Kidney (tissue), 13 donors: ENCODE measurements at regions not wholly inside any gene's neighbourhood (a gene's known extent, or its start where the extent isn't known, plus 50 kb on each side); places are given as distances from the start of the nearest gene placed in this dataset.

Experiments
- DNase-seq, 5 donors: peaks; one replicate each; pipeline ENCODE4 v3.0.0-alpha.2; 2013 to 2020
- FAIRE-seq: peaks from 2 replicates; lab custom pipeline; 2012; peaks lifted over from hg19 to GRCh38; lab: Jason Lieb, UNC
- H3K27ac ChIP-seq, 2 donors: one replicate each; pipeline ENCODE4 v1.7.0; 2013; ENCODE audit warnings: low read depth in 2 of 2, low read length in 2 of 2, inconsistent platforms in 1 of 2
- H3K27me3 ChIP-seq: one replicate; pipeline ENCODE4 v1.7.1; 2013; ENCODE audit warnings: low read length, inconsistent platforms; ENCODE audit not compliant: control insufficient read depth, insufficient read depth
- H3K36me3 ChIP-seq, 3 donors: one replicate each; pipeline versions ENCODE4 v1.7.0 to v1.7.1; 2013; ENCODE audit warnings: low read length in 3 of 3, control low read depth in 1 of 3, inconsistent platforms in 1 of 3; ENCODE audit not compliant: insufficient read depth in 3 of 3, control insufficient read depth in 2 of 3
- H3K4me1 ChIP-seq, 3 donors: one replicate each; pipeline versions ENCODE4 v1.7.0 to v1.7.1; 2013; ENCODE audit warnings: low read length in 3 of 3, inconsistent platforms in 1 of 3, low read depth in 1 of 3; ENCODE audit not compliant: control insufficient read depth in 2 of 3, insufficient read depth in 2 of 3
- H3K4me3 ChIP-seq, 3 donors: one replicate each; pipeline versions ENCODE4 v1.7.0 to v1.8.1; 2013; ENCODE audit warnings: low read length in 3 of 3, control low read depth in 1 of 3, inconsistent platforms in 1 of 3
- H3K9ac ChIP-seq, 3 donors: one replicate each; pipeline versions ENCODE4 v1.7.0 to v1.7.1; 2013; ENCODE audit warnings: low read length in 3 of 3, control low read depth in 1 of 3, inconsistent platforms in 1 of 3
- H3K9me3 ChIP-seq, 3 donors: one replicate each; pipeline versions ENCODE4 v1.7.0 to v1.7.1; 2013; ENCODE audit warnings: low read length in 3 of 3, control low read depth in 1 of 3, inconsistent platforms in 1 of 3; ENCODE audit not compliant: control insufficient read depth in 2 of 3, insufficient read depth in 1 of 3
- intact Hi-C: fragments of 100-400 bp; cut with DNase I; formaldehyde crosslinking; loops from one replicate; pipeline ENCODE4 v1.11.1; 2022
- TF ChIP-seq, protein P1 (sequence below): IDR thresholded peaks from 3 replicates; pipeline ENCODE4 v1.5.1; 2012; ENCODE audit warnings: mild to moderate bottlenecking, moderate library complexity, borderline replicate concordance; ENCODE audit not compliant: insufficient read depth; ENCODE audit errors: extremely low read depth
- donor health status: control.
- donor health status: control.
- donor health status: control.
- donor health status: control.
- donor health status: control.
- donor health status: DM: yes; HTN: yes; CAD: no.
- donor health status: Normal renal cell carcinoma (clear cell type).

DNA sequence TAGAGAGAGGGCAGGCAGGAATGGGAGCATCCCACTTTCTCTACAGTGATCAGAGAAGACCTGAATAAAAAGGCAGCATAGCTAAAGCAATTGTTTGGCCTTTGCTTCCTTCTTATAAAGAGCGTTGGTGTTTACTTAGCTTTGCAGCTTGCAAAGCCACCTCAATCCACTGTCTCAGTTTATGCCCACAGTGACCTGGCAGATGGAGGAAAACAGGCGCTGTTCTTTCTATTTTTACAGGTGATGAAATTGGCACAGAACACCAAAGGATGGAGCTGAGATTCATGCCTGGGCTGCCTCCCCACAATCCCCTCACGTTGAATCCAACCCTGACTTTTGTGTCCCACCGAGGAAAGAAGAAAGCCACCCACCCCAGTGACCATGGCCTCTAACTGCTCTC lies 130.5 kb downstream of the TTLL2 start:
- H3K4me3 ChIP-seq = no peak overlapping the region
- intact Hi-C loops = no loop called here
- FAIRE-seq = no peak

DNA sequence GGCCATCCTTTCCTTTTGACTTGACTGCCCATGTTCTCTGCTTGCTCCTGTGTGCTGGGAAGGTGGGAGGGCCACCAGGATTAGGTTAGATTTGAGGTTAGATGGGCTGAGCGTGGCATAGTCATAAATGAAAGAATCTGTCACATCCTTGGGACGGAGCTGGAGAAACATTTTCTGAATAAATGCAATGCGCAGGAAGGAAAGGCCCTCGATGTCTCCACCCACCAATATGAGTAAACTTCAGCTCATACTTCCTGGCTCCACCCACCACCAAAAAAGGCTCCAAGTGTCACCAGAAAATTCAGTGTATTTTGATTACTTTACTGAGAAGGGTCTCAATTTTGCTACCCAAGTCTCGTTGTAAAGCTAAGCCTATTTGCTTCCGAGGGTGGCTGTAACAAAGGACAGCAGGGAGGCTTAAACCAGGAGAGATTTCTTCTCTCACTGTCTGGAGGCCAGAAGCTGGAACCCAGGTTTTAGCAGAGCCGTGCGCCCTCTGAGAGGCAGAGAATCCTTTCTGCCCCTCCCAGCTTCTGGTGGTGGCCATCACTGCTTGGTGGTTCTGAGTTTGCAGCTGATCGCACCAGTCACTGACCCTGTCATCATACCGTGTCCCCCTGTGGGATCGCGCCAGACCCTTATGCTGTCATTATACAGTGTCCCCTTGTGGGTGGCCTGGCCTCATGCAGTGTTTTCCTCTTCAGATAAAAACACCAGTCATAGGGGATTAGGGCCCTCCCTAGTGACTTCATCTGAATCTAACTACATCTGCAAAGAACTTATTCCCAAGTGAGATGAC lies 137.8 kb downstream of the TTLL2 start:
- intact Hi-C loops = no loop called here
- Histone ChIP-seq H3K9me3 (no peaks in the 10 kb centered on the region), H3K27me3 (no peaks in the 10 kb centered on the region), H3K27ac (no peak overlapping the region), H3K4me1 (no peaks in the 10 kb centered on the region), H3K4me3 (no peak overlapping the region), H3K36me3 (no peaks in the 10 kb centered on the region), H3K9ac (no peak overlapping the region)
- no peak for DNase-seq
- TF ChIP-seq, protein P1, sequence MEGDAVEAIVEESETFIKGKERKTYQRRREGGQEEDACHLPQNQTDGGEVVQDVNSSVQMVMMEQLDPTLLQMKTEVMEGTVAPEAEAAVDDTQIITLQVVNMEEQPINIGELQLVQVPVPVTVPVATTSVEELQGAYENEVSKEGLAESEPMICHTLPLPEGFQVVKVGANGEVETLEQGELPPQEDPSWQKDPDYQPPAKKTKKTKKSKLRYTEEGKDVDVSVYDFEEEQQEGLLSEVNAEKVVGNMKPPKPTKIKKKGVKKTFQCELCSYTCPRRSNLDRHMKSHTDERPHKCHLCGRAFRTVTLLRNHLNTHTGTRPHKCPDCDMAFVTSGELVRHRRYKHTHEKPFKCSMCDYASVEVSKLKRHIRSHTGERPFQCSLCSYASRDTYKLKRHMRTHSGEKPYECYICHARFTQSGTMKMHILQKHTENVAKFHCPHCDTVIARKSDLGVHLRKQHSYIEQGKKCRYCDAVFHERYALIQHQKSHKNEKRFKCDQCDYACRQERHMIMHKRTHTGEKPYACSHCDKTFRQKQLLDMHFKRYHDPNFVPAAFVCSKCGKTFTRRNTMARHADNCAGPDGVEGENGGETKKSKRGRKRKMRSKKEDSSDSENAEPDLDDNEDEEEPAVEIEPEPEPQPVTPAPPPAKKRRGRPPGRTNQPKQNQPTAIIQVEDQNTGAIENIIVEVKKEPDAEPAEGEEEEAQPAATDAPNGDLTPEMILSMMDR = no peak
- no peak for FAIRE-seq

More for the DNA sequence above, 130.5 kb downstream of the TTLL2 start:
- H3K27me3 ChIP-seq = no peaks in the 10 kb centered on the region
- no peaks in the 10 kb centered on the region for H3K9me3 ChIP-seq
- no peaks in the 10 kb centered on the region for H3K36me3 ChIP-seq
- no peak overlapping the region for H3K9ac ChIP-seq
- H3K27ac ChIP-seq = no peak overlapping the region
- H3K4me1 ChIP-seq = no peaks in the 10 kb centered on the region
- TF ChIP-seq, protein P1 = no peak
- DNase-seq = no peak

DNA sequence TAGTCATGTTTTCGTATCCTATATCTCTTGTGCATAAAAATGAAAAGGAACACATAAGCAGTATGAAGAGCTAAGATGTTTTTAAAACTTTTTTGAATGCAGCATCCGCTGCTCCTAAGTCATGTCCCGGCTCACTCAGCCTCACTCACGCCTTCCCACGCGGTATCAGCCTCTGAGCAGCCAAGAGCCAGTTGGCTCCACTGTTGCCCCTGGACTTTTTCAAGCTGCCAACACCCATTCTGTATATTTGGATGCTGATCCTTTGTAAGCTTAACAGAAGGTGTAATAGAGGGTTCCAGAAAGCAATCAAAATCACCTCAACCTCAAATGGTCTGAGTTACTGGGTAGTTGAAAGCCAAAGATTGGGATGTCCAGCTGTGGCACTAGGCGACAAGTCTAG lies 139.3 kb downstream of the TTLL2 start:
- no peak for FAIRE-seq
- no peak for DNase-seq
- TF ChIP-seq, protein P1 = no peak
- Histone ChIP-seq H3K4me1 (no peaks in the 10 kb centered on the region), H3K27me3 (no peaks in the 10 kb centered on the region), H3K9me3 (no peaks in the 10 kb centered on the region), H3K9ac (no peak overlapping the region), H3K36me3 (no peaks in the 10 kb centered on the region), H3K4me3 (no peak overlapping the region), H3K27ac (no peak overlapping the region)
- intact Hi-C loops = no loop called here

DNA sequence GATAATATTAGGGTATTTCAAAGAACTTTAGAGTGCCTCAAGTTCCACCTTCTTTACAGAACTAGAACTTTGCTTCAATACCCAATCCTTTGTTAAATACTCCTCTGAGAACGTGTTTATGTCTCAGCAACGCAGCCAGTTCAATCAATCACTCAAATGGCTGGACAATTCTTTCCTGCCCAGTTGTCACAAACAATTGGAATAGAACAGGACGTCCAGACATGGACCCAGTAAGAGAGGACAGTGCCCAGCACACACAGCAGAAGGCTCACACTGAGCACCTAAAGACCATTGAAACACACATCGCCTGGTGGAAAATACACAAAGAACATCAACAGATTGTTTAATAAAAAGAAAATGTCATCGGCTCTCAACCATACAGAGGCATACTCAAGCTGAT lies 140.6 kb downstream of the TTLL2 start:
- no peaks in the 10 kb centered on the region for H3K4me1 ChIP-seq
- H3K4me3 ChIP-seq = no peak overlapping the region
- DNase-seq (no peak), FAIRE-seq (no peak)
- no peak overlapping the region for H3K27ac ChIP-seq
- no peaks in the 10 kb centered on the region for H3K9me3 ChIP-seq
- H3K9ac ChIP-seq = no peak overlapping the region
- no peaks in the 10 kb centered on the region for H3K36me3 ChIP-seq
- no peaks in the 10 kb centered on the region for H3K27me3 ChIP-seq
- TF ChIP-seq, protein P1 = no peak
- intact Hi-C loops = no loop called here
